ENCODE measurements at regions not wholly inside any gene's neighbourhood (a gene's known extent, or its start where the extent isn't known, plus 50 kb on each side); places are given as distances from the start of the nearest gene placed in this dataset.

DNA sequence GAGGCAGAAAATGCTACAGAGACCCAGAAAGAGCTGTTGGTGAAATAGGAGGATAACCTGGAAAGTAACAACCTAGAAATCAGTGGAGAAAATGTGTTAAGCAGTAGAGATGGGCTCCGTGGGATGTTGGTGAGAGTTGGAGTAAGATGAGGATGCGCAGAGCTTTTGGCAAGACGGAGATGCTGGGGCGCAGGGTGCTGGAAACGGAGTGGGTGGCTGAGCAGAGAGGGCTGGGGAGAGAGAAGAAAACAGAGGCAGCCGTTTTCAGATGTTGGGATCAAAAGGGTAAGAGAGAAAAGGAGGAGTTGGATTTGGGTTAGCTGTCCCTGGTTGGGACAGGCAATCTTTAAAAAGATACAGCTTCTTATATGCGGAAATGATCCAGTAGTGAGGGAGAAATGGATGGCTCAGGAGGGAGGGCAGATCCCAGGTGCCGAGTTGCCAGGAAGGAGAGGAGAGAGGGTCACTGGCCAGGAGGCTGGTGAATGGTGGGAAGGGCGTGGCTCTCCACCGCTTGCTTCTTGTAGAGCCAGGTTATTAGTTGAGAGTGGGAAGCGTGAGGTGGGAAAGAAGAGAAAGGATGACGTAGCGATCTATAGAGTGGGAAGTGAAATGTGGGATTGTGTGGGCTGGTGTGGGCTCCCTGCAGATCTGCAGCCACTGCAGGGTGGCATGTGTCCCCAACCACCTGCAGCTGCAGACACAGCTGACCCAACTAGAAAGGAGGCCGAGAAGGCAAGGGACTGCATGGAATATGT is 182.2 kb upstream of the SVIL start (continued):
- no peak for TF ChIP-seq CHD4 (IDR thresholded peaks at IDR 0.05; ENCODE audit: insufficient read depth, insufficient replicate concordance, low read depth, low read length, poor library complexity, severe bottlenecking)
- TF ChIP-seq, protein P1, sequence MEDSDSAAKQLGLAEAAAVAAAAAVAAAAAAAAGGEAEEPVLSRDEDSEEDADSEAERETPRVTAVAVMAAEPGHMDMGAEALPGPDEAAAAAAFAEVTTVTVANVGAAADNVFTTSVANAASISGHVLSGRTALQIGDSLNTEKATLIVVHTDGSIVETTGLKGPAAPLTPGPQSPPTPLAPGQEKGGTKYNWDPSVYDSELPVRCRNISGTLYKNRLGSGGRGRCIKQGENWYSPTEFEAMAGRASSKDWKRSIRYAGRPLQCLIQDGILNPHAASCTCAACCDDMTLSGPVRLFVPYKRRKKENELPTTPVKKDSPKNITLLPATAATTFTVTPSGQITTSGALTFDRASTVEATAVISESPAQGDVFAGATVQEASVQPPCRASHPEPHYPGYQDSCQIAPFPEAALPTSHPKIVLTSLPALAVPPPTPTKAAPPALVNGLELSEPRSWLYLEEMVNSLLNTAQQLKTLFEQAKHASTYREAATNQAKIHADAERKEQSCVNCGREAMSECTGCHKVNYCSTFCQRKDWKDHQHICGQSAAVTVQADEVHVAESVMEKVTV (CRISPR knock-in tag; IDR thresholded peaks at IDR 0.05) = no peak

DNA sequence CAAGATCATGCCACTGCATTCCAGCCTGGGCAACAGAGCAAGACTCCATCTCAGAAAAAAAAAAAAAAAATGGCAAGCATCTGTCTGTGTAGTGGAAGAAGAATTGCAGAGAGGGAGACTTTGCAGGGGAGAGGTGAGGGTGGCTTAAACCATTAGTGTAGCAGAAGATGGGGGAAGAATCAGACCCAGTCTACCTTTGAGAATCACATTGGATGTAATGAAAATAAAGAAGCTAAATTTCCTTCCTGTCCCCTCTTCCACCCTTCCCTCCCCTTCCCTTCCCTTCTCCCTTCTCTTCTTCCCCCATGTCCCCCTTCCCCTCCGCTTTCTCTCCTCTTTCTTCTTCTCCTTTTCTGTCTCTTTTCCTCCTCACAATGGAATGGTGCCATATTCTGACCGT is 180.8 kb upstream of the SVIL start:
- ChIA-PET POLR2A (interaction anchor here (0.9 kb wide), 1 partner anchor 12 kb away, joined by 3 read pairs; no protein-coding TSS in a partner anchor), CTCF (ENCODE audit: low intra/inter-chr PET ratio) (no interaction called here)
- Histone ChIP-seq H2AFZ (ENCODE audit: low read depth, low read length) (no peak overlapping the region), H3K27ac (ENCODE audit: extremely low read depth, low read depth, low read length) (no peak overlapping the region), H3K79me2 (ENCODE audit: control insufficient read depth, insufficient read depth, low read length) (no peaks in the 10 kb centered on the region), H3K9me3 (replicated peaks; ENCODE audit: control insufficient read depth, insufficient read depth, low read depth, low read length) (no peaks in the 10 kb centered on the region), H3K36me3 (ENCODE audit: control insufficient read depth, insufficient read depth, low read length) (no peaks in the 10 kb centered on the region), H4K20me1 (replicated peaks; ENCODE audit: control insufficient read depth, insufficient read depth, low read length) (0 out of 2 replicates have a peak, but pooled peaks cover 3% of the 10 kb centered on the region), H3K4me1 (replicated peaks in 1 of 2; ENCODE audit: control insufficient read depth in 2 of 2, insufficient read depth in 2 of 2, low read length in 2 of 2) (no peaks in the 10 kb centered on the region), H3K27me3 (ENCODE audit: control insufficient read depth in 2 of 2, insufficient read depth in 2 of 2, low read length in 2 of 2) (peaks cover 0 to 19% of the 10 kb centered on the region in 2 experiments; a peak in 3 of 5 replicates), H3K4me3 (no peak overlapping the region), H3K9ac (ENCODE audit: insufficient read depth in 1 of 2, low read depth in 2 of 2, low read length in 2 of 2) (no peak overlapping the region), H3K4me2 (ENCODE audit: insufficient read depth, low read length) (no peak overlapping the region), H3K9me1 (ENCODE audit: control insufficient read depth, insufficient read depth, low read length) (no peaks in the 10 kb centered on the region)
- TF ChIP-seq ZNF217 (CRISPR knock-in tag; IDR thresholded peaks at IDR 0.05) (no peak), ZNF551 (CRISPR knock-in tag; IDR thresholded peaks at IDR 0.05) (no peak), ZNF12 (CRISPR knock-in tag; IDR thresholded peaks at IDR 0.05) (no peak)
- TF ChIP-seq, protein P2, sequence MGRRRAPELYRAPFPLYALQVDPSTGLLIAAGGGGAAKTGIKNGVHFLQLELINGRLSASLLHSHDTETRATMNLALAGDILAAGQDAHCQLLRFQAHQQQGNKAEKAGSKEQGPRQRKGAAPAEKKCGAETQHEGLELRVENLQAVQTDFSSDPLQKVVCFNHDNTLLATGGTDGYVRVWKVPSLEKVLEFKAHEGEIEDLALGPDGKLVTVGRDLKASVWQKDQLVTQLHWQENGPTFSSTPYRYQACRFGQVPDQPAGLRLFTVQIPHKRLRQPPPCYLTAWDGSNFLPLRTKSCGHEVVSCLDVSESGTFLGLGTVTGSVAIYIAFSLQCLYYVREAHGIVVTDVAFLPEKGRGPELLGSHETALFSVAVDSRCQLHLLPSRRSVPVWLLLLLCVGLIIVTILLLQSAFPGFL (CRISPR knock-in tag; IDR thresholded peaks at IDR 0.05) = no peak
- no peak for DNase-seq (ENCODE audit: extremely low read depth in 1 of 4, low spot score in 3 of 4)
- no TSS peak for BruUV-seq (replicated peaks)
- ATAC-seq = no peak
- in situ Hi-C loops (cut with MboI) = no loop called here
- 6% methylated on average over 2 of the region's 2 CpGs for WGBS (ENCODE audit: insufficient coverage, low coverage, missing lambda C conversion rate)
- no peak for FAIRE-seq
- intact Hi-C loops (cut with micrococcal nuclease) = no loop called here

Measured in K562 (cell line).